Neural progenitor cell (in vitro differentiated cells): ENCODE measurements at regions not wholly inside any gene's neighbourhood (a gene's known extent, or its start where the extent isn't known, plus 50 kb on each side); places are given as distances from the start of the nearest gene placed in this dataset.

ENCODE experiments used
- CTCF ChIP-seq: fragments of 200-600 bp; sonication (generic); IDR thresholded peaks from 2 replicates; pipeline ENCODE4 v1.5.1; 2017; ENCODE audit warnings: antibody characterized with exemption, mild to moderate bottlenecking
- EZH2 ChIP-seq: fragments of 200-600 bp; sonication (generic); IDR thresholded peaks from 2 replicates; pipeline ENCODE4 v1.6.1; 2017; ENCODE audit warnings: antibody characterized with exemption, mild to moderate bottlenecking, moderate library complexity

- TF ChIP-seq EZH2 (no peak), CTCF (no peak)
Measured at GRCh38 chr6:4402477-4402976, 267.2 kb upstream of the ECI2 start.
